ENCODE measurements at regions not wholly inside any gene's neighbourhood (a gene's known extent, or its start where the extent isn't known, plus 50 kb on each side); places are given as distances from the start of the nearest gene placed in this dataset.

DNA sequence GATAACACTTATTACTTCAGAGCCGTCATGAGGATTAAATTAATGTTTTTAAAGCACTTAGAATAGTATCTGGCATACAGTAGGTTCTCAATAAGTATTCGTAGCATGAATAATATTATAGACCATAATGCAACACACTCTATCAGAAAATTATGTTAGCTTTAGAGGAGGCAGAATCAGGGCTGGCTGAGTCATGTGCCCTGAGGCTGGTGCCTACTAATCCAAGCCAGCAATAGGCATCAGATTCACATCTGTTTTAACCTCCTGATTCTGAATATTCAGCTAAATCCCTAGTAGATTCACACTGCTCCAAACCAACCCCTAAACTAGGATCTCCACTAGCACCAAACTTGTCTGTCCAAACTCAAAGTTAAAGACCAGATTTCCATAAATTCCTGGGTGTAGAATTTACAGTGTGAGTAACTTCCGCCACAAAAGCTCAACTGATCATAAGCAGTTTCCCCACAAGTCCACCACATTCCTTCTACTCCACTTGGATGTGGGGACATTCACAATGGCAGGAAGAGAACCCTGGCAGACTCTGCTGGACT, 170.0 kb upstream of the DAPK1 start:
- no peak for DNase-seq (ENCODE audit: low spot score)

DNA sequence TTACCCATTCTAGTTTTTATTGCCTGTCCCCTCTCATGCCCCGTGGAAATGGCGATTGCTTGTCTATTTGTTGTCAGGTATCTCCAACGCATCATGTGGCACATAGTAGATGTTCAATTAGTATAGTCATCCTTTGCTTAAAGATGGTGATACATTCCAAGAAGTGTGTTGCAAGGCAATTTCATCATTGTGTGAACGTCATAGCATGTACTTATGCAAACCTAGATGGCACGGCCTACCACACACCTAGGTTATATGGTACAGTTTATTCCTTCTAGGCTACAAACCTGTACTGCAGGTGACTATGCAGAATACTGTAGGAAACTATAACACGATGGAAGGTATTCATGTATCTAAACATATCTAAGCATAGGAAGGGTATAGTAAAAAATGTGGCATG, 163.9 kb upstream of the DAPK1 start:
- DNase-seq (ENCODE audit: low spot score): no peak

DNA sequence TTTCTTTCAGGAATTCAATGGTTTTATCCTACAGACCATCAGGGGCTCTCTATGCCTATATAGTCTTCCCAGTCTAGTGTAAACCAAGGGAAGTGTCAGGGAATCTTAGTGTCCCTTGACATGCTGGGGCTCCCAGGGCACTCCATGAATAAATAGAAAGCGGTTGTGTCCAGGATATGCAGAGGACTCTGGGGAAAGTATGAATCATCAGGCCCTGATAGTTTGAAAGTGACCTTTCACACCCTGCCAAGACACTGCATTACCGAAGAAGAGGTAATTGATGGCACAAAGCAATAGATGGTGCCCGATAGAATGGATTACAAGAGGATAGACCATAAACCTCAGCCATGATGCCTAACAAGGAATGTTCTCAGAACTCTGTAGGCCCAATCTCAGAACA, 163.3 kb upstream of the DAPK1 start:
- DNase-seq (ENCODE audit: low spot score): no peak

DNA sequence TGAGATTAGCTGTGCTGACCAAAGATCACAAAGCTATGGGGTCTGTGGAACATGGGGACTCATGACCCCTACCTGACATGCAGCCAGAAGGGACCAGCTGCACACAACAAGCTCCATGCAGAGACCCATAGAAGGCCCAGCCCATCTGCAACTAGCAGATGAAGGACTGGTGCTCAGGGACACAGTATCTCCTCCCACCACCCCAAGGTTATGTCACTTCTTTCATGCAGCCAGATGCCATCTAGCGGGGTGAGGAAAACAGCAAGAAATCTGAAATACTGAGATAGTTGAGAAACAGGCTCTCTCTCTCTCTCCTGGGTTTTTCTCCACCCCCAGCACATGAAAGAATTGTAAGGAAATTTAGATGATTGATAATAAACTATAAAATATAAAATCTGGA, 161.3 kb upstream of the DAPK1 start:
- DNase-seq (ENCODE audit: low spot score): no peak

DNA sequence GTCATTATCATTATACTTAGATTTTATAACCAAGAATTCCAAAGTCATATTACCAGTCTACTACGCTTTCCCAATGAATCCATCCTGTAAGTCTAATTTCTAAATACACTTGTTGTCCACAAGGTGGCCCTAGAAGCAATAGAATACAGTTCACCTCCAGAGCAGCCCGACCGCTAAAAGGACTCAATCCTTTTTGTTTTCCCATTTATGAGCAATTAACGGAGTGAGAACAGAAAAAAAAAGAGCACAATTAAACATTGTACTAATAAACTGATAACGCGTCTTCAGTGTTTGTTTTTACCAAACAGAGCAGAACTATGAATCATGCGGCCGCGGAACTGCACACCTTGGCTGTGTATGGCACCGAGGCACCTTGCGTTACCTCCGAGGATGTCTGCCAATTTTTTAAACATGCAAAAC, 160.7 kb upstream of the DAPK1 start:
- peak; percentile 42 for DNase-seq (ENCODE audit: low spot score)

DNA sequence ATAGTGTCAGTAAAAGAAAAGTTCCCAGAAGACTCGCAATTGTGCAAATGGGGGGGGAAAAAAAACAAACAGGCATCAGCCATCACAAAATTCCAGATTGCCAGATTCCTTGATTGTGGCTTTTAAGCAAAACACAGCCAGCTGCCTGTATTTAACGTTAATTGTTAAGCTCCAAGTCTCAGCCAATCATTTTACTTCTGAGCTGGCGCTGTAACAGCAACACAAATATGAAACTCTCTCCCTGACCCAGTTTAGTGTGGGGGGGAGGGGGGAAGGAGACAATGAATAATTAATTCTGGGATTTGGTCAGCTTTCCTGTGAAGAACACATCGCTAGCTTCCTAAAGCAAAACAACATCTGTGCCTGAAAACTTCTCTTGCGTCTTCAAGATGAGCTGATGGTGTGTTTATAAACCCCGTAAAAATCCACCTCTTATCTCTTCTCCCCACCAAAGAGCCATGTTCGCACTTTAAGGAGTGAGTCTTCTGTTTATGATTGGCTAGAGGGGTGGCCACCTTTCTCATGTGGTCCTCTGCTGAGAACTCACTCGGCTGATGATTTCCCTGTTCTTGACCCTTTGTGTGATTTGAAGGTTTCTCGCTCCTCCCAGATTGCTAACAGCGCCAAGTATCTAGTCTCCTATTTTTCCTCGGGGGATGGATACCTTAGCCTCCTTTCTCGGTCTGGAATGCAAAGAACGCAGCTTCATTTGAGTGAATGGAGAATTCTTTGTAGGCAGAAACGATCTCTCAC, 160.2 kb upstream of the DAPK1 start:
- no peak for DNase-seq (ENCODE audit: low spot score)

DNA sequence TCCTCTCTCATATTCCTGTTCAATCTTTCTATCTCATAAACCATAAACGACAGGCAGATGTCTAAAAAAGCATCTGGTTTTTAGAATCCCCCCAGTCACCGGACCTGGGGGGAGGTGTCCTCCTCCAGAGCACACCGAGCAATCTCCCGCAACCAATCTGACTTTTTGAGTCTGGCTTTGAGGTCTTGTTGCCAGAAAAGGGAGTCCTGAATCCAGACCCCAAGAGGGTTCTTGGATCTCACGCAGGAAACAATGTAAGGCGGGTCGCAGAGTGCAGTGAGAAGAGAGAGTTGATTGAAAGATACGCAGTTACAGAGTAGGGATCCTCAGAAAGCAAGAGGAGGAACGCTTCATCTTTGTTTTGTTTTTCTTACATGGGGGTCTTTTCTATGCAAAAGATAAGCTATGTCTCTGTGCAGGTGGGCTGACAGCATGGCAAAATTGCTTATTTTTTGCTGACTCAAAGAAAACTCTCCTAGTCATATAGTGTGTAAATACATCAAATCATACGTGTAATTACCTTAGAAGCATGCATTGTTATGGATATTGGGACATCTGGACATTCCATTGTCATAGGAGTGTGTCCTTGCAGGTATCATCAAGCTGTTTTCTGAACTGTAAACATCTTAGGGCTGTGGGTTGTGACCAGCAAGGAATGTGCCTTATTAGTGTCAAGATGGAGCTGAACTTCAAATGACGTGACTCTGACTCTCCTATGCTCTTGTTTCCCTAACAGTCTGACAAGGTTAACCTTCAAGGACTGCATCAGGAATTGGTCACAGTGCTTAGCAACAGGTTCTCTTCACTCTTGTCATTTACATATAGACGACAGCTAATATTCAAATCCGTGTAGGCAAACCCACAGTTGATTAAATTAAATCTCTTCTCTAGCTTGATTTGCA, 159.3 kb upstream of the DAPK1 start:
- no peak for DNase-seq (ENCODE audit: low spot score)

DNA sequence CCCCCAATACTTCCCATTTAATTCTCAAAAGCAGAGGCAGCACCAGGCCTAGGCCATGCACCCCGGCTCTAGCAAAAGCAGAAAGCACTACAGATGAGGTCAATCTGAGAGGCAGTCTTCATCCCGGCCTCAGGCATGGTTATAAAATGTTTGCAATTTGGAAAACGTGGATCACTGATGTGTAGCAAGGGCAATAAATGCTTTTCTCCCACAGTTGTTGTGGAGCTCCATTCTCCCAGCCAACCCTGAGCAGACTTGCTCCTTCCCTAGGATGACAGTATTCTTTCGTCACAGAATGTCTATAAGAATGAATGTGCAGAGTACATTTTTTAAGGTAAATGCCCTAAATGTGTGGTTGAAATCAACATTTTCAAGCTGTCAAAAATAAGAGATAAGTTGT, 157.3 kb upstream of the DAPK1 start:
- DNase-seq (ENCODE audit: low spot score): no peak

DNA sequence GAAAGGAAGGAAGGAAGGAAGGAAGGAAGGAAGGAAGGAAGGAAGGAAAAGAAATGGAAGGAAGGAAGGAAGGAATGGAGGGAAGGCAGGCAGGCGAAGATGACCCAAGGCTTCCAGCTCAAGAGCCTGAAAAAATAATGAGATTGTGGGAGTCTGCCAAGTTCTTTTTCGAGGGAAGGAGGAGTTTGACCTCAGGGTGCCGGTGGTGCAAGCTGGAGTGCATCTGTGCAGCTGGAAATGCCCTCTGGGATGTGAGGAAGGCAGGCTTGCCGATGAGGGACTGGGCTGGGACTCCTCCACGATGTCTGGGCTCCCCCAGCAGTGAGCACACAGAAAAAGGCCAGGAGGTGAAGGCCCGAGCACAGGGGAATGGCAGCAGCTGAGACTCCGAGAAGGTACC, 154.9 kb upstream of the DAPK1 start:
- DNase-seq (ENCODE audit: low spot score): no peak

DNA sequence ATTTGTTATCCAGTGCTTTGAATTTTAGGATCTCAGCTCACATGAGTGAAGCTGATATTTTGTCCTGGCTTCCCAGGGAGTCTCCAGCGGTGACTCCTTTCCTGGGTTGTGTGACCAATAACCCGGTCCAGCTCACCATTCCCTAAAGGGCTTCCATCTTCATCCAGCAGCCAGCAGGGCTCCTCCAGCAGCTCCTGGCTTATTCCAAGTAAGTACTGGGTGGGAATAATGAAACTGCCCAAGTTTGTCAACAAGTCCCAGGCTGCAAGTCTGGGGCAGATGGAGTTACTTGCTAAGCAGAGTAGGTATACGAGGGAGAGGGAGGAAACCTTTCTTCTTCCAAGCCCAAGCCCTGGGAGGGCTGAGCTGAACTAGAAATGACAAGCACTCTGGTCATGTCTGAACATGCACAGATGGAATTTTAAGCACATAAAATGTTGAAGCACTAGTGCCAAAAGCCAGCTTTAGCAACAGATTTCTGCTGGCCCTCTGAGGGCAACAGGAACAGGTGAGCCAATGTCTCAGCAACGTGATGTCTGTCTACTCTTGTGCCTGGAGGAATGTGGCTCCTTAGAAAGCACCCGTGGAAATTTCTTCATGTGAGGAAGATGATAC, 153.7 kb upstream of the DAPK1 start:
- DNase-seq (ENCODE audit: low spot score): no peak

DNA sequence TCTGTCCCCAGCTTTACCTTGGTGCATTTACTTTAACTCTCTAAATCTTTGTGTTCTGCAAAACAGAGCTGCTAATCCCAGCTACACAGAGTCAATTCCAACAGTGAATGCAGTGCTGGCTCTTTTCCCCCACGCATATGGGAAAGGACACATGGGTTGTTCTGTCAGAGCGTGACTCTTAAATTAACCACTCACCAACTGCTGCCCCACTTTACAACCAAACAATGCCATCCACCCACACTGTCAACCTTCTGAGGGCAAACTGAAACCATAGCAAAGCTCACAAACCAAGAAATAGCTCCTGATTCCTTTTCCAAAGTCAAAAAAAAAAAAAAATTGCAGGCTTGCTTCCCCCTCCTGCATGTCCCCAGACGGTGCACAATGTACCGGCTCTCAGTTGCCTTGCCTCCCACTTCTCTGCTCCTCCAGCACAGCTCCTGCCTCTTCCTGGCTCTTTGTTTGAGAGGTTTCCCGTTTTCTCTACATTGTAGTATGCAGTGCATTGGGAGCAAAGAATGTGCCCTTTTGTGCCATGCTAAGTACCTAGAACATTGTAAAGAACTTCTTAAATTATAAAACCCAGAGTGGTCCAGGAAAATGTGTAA, 151.5 kb upstream of the DAPK1 start:
- no peak for DNase-seq (ENCODE audit: low spot score)

DNA sequence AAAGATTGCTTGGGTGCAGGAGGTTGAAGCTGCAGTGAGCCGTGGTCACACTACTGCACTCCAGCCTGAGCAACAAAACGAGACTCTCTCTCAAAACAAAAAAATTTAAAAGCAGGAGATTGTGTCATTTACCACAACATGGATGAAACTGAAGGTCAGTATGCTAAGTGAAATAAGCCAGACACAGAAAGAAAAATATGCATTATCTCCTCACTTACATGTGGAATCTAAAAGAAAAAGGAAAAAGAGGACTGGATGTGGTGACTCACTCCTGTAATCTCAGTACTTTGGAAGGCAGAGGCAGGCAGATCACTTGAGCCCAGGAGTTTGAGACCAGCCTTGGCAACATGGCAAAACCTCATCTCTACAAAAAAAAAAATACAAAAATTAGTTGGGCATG, 146.8 kb upstream of the DAPK1 start:
- no peak for DNase-seq (ENCODE audit: low spot score)

DNA sequence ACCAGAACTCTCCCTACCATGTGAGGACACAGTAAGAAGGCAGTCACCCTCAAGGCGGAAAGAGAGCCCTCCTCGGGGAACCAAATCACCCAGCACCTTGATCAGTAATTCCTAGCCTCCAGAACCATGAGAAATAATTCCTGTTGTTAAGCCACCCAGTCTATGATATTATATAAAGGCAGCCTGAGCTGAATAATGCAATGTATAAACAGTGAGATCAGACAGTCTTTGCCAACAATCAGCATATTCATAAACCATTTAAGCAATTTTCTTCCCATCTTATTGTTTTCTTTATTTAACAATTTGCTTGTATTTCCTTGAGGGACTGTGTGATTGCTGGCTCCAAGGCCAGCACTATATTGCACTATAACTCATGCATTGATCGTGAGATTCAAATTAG, 144.4 kb upstream of the DAPK1 start:
- no peak for DNase-seq (ENCODE audit: low spot score)

DNA sequence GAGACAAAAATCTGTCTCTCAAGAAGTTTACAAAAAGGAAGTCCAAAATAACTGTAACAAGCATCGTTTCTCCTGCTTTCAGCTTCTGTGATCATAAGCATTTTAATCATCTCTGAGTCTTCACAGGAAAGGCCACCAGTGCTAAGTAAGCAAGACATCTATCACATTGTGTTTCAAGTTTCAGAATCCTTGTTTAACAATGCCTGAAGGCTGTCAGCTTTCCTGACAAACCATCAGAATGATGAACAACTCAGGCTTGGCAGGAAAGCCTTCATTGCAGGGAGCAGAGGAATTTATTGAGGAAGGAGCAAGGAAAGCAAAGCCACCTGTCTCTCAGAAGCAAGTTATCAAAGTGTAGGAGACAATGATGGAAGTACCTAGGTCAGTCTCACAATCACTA, 143.5 kb upstream of the DAPK1 start:
- no peak for DNase-seq (ENCODE audit: low spot score)

DNA sequence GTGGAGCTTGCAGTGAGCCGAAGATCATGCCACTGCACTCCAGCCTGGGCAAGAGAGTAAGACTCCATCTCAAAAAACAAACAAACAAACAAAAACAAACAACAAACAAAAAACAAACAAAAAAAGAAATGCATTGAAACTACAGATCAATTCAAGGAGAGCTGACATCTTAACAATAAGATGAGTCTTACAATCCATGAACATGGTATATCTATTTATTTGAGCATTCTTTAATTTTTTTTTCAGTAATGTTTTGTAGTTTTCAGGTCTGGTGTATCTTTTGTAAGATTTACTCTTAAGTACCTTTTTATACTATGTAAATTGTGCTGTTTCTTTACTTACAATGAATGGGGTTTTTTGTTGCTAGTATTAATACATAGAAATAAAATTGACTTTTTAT, 140.1 kb upstream of the DAPK1 start:
- no peak for DNase-seq (ENCODE audit: low spot score)

DNA sequence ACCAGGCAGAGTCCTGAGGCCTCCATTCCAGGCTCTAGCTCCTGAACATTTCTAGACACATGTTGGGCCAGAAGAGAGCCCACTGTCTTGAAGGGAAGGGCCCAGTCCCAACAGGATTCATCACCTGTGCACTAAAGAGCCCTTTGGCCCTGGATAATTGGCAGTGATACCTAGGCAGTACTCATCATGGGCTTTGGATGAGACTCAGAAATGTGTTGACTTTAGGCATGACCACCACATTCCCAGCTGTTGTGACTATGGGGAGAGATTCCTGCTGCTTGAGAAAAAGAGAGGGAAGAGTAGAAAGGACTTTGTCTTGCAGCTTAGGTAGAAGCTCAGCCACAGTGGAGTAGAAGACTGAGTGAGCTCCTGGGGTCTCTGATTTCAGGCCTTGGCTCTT, 138.4 kb upstream of the DAPK1 start:
- no peak for DNase-seq (ENCODE audit: low spot score)

DNA sequence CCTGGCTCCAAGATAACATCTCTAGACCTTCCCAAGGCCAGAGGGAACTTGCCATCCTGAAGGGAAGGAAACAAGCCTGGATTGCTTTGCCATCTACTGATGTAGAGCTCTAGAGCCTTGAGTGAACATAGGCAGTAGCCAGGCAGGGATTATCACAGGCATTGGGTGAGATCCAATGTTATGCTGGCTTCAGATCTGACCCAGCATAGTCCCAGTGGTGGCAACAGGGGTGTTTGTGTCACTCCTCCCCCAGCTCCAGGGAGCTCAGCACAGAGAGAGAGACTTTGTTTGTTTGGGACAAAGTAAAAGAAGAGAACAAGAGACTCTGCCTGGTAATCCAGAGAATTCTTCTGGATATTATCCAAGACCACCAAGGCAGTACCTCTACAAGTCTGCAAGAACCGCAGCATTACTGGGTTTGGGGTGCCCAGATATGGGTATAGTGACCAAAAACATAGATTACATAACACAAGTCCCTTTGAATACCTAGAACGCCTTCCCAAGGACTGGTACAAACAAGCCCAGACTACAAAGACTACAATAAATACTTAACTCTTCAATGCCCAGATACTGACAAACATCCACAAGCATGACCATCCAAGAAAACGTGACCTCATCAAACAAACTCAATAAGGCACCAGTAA, 137.6 kb upstream of the DAPK1 start:
- DNase-seq (ENCODE audit: low spot score): no peak

DNA sequence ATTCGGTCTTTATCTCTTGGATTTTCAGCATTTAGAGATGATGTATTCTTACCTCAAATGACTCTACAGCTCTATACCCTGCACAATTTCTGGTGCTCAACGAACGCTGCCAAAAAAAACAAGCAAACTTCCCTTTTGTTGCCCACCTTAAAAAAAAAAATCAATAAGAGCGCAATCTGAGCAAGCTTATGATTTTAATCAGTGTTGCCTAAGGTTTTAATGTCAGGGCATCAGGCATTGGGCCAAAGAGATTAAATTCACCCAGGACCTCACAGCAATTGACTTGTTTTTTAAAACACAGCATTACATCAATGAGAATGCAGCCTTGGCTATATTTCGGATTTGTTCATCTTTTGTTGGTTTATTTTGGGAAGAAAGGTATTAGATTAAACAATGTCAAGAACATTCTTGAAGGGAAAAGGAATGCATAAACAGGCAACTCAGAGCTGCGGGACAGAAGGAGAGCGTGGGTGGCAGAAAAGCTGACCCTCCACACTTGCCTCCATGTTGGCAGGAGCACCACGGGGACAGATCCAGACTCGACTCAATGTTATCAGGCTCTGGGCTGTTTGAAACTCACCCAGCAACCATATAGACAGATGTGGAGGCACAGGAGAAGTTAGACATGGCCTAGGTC, 127.5 kb upstream of the DAPK1 start:
- no peak for DNase-seq (ENCODE audit: low spot score)

DNA sequence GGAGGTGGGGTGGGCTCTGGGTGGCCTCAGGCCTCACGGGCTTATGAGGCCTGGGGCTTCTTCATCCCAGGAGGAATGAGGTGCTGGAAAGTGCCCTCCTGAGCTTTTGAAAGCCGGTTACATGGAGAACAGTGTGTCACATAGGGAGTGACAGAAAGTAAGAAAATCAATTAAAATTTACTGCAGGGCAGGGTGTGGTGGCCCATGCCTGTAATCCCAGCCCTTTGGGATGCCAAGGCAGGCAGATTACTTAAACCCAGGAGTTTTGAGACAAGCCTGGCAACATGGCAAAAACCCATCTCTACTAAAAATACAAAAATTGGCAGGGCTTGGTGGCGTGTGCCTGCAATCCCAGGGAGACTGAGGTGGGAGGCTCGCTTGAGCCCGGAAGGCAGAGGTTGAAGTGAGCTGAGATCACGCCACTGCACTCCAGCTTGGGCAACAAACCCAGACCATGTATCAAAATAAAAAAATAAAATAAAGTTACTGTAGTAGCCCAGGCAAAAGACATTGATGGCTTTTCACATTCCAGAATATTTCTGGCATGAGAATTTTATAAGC, 125.8 kb upstream of the DAPK1 start:
- no peak for DNase-seq (ENCODE audit: low spot score)

DNA sequence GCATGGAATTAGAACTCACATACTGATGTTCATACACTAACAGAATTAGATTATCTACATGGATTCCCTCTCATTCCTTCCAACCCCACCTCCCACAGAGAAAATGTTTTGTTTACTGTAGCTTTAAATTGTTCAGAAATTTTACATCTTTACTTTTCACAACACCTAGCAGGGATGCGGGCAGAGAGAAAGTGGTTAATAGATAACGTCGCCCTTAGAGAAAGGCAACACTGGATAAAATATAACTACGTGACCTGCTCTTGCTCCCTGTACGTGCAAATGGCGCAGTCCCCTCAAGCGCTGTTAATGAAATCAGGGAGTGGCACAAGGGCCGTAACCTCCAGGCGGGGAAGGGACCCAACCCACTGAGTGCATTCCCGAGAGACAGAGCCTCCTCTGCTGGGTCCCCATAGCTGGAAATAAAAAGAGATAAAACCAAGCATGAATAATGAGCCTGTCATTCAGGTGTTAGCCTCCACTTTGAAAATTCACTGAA, 125.3 kb upstream of the DAPK1 start:
- DNase-seq (ENCODE audit: low spot score): no peak

All from D341Med (cell line).